ENCODE measurements at regions not wholly inside any gene's neighbourhood (a gene's known extent, or its start where the extent isn't known, plus 50 kb on each side); places are given as distances from the start of the nearest gene placed in this dataset.

DNA sequence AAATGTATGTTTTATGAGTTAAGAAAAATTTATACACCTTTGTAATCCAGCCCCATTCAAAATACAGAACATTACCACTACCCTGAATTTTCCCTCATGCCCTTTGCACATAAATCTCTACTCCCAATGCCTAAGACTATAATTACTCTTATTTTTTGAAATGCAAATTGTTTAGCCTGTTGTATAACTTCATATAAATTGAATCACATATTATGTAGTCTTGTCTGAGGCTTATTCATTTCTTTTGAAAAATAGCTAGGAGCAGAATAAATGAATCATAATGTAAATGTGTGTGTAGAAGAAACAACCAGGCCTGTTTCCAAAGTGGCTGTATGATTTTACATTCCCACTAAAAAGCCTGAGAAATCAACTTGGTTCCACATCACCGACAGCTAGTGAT, 319.8 kb downstream of the DCAF12L2 start:
- no peak overlapping the region for H3K27ac ChIP-seq
- no peak for TF ChIP-seq ZFX (IDR thresholded peaks at IDR 0.05)
- TF ChIP-seq, protein P1, sequence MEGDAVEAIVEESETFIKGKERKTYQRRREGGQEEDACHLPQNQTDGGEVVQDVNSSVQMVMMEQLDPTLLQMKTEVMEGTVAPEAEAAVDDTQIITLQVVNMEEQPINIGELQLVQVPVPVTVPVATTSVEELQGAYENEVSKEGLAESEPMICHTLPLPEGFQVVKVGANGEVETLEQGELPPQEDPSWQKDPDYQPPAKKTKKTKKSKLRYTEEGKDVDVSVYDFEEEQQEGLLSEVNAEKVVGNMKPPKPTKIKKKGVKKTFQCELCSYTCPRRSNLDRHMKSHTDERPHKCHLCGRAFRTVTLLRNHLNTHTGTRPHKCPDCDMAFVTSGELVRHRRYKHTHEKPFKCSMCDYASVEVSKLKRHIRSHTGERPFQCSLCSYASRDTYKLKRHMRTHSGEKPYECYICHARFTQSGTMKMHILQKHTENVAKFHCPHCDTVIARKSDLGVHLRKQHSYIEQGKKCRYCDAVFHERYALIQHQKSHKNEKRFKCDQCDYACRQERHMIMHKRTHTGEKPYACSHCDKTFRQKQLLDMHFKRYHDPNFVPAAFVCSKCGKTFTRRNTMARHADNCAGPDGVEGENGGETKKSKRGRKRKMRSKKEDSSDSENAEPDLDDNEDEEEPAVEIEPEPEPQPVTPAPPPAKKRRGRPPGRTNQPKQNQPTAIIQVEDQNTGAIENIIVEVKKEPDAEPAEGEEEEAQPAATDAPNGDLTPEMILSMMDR (conservative IDR thresholded peaks at IDR 0.05): no peak

DNA sequence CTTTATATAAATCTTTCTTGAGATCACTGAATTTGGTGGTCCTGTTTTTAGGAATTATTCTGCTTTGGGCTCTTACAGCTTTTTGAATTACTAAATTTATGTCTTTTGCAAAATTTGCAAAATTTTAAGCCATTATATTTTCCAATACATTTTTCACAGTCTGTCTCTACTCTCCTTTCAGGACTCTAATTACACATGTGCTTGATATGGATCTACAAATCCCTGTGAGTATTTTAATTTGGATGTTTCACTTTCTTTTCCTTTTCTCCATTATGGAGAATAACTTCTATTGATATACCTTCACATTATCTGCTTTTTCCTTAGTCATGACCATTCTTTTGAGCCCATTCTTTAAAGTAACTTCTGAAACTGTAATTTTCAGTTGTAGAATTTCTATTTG, 315.4 kb downstream of the DCAF12L2 start:
- TF ChIP-seq ZFX (IDR thresholded peaks at IDR 0.05): no peak
- TF ChIP-seq, protein P1 (conservative IDR thresholded peaks at IDR 0.05): no peak
- no peak overlapping the region for H3K27ac ChIP-seq

DNA sequence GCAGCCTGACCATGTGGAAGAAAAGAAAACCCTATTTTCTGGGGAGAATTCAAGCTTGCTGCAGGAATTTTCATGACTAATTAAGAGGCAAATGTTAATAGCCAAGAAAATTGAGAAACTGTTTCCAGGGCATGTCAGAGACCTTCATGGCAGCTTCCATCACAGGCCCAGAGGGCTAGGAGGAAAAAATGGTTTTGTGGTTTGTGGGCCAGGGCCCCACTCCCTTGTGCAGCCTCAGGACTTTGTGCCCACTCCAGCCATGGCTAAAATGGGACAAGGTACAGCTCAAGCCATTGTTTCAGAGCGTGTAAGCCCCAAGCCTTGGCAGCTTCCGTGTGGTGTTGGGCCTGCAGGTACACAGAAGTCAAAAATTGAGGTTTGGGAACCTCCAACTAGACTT, 282.9 kb downstream of the DCAF12L2 start:
- H3K27ac ChIP-seq: no peak overlapping the region
- no peak for TF ChIP-seq ZFX (IDR thresholded peaks at IDR 0.05)
- TF ChIP-seq, protein P1 (conservative IDR thresholded peaks at IDR 0.05): no peak

DNA sequence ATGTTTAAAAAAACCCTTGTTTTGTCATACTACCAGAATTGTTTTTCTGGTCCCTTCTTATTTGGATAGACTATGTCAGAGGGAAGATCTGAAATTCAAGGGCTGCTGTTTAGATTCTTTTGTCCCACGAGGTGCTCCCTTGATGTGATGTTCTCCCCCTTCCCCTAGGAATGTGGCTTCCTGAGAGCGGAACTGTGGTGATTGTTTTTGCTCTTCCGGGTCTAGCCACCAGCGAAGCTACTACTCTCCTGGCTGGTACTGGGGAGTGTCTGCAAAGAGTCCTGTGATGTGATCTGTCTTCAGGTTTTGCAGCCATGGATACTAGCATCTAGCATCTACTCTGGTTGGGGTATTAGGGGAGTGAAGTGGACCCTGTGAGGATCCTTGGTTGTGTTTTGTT, 271.1 kb downstream of the DCAF12L2 start:
- H3K27ac ChIP-seq: no peak overlapping the region
- TF ChIP-seq ZFX (IDR thresholded peaks at IDR 0.05): no peak
- TF ChIP-seq, protein P1 (conservative IDR thresholded peaks at IDR 0.05): no peak

DNA sequence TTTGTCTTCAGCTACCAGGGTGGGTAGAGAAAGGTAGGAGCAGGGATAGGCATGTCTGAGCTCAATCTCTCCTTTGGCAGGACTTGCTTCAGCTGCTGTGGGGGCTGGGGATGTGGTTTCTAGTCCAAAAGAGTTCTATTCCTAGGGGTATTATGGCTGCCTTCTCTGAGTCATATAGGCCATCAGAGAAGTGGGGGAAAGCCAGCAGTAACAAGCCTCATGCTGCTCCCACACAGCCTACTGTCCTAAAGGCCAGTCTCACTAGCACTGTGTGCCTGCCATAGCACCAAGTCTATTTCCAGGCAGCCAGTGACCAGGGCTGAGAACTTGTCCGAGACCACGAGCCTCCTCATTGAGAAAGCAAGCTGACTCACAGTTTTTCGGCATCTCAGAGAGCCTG, 270.6 kb downstream of the DCAF12L2 start:
- TF ChIP-seq, protein P1 (conservative IDR thresholded peaks at IDR 0.05): no peak
- no peak overlapping the region for H3K27ac ChIP-seq

DNA sequence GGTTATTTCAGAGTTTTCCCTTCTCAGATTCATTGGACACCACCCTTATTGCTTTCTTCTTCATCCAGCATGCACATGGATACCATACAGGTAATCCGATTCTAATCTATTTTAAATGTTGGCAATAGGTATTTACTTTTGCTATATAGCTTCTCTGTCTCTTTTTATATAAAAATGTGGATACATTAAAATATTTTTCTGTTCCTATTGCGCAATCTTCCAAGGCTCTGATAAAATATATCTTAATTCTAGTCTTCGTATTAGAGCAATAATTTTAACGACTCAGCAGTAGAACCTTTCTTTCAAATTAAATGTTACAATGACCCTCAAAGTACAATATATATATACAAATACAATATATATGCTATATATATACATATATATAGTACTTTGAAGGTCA, 239.8 kb downstream of the DCAF12L2 start:
- TF ChIP-seq ZFX (IDR thresholded peaks at IDR 0.05): no peak
- TF ChIP-seq, protein P1 (conservative IDR thresholded peaks at IDR 0.05): no peak
- H3K27ac ChIP-seq: no peak overlapping the region

DNA sequence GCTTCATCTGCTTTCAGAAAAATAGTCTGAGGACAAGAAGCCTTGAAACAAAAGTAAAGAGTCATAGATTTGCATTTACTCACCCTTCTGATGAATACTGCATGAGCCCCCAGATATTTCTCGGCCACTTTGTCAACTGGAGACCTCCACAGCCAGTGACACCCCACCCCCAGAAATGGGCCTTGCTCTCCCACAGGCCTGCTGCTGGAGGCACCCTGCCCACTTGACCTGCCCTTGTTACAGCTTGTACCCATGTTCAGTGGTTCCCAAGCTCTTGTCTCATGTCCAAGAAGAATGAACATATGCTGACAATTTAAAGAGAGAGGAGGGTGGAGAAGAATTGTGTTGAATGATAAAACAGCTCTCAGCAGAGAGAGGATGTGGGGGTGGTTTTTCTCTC, 225.1 kb downstream of the DCAF12L2 start:
- TF ChIP-seq ZFX (IDR thresholded peaks at IDR 0.05): no peak
- TF ChIP-seq, protein P1 (conservative IDR thresholded peaks at IDR 0.05): no peak
- no peak overlapping the region for H3K27ac ChIP-seq

Data from C4-2B (cell line).